Gastrocnemius medialis (tissue), 4 donors: ENCODE measurements at regions not wholly inside any gene's neighbourhood (a gene's known extent, or its start where the extent isn't known, plus 50 kb on each side); places are given as distances from the start of the nearest gene placed in this dataset.

Experiments
- POLR2A ChIP-seq, 2 donors: fragments of 450-650 bp; IDR thresholded peaks; one replicate each; pipeline ENCODE4 v1.6.1; 2017; ENCODE audit warnings: antibody characterized with exemption in 2 of 2, mild to moderate bottlenecking in 2 of 2, moderate library complexity in 2 of 2
- TF ChIP-seq, protein P1 (sequence below), 5 experiments: fragments of 450-650 bp in 3 of 5; fragments of 200-600 bp in 2 of 5; sonication (generic) in 2 of 5; IDR thresholded peaks in 4 of 5; conservative IDR thresholded peaks in 1 of 5; 1 replicate in 4 of 5; 2 replicates in 1 of 5; pipeline ENCODE4 v1.5.1; 2016 to 2019; ENCODE audit warnings: antibody characterized with exemption in 5 of 5, mild to moderate bottlenecking in 3 of 5, moderate library complexity in 3 of 5

DNA sequence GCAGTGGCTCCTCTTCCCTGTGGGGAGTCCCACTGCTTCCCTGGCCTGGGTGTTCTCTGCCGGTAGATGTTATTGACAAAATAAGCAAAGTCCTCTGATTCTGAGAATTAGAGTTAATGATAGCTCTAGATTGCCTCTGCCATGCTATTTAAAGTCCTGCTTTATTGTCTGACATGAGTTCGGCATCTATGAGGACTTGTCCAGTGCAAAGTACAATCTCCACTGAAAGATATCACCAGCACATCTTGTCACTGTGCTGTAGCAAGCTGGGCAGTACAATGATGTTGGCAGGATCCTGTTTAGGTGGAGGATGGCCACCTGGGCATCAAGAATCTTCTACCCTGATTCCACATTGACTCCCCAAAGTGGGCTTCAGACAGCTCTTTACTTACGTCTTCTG lies 54.0 kb upstream of the ATP5PO start:
- TF ChIP-seq POLR2A (IDR thresholded peaks at IDR 0.05) = no peak
- TF ChIP-seq, protein P1, sequence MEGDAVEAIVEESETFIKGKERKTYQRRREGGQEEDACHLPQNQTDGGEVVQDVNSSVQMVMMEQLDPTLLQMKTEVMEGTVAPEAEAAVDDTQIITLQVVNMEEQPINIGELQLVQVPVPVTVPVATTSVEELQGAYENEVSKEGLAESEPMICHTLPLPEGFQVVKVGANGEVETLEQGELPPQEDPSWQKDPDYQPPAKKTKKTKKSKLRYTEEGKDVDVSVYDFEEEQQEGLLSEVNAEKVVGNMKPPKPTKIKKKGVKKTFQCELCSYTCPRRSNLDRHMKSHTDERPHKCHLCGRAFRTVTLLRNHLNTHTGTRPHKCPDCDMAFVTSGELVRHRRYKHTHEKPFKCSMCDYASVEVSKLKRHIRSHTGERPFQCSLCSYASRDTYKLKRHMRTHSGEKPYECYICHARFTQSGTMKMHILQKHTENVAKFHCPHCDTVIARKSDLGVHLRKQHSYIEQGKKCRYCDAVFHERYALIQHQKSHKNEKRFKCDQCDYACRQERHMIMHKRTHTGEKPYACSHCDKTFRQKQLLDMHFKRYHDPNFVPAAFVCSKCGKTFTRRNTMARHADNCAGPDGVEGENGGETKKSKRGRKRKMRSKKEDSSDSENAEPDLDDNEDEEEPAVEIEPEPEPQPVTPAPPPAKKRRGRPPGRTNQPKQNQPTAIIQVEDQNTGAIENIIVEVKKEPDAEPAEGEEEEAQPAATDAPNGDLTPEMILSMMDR (IDR thresholded peaks at IDR 0.05 in 4 of 5, conservative IDR thresholded peaks at IDR 0.05 in 1 of 5) = no peak
